NCI-H1105 treated with DMSO at 0.1 percent for 48 hours (cell line): ENCODE measurements at regions not wholly inside any gene's neighbourhood (a gene's known extent, or its start where the extent isn't known, plus 50 kb on each side); places are given as distances from the start of the nearest gene placed in this dataset.

Experiments
- DNase-seq: peaks from one replicate; lab custom pipeline; 2025; lab: John Stamatoyannopoulos, UW

- no peak for DNase-seq
These were observed 166.6 kb upstream of the SOX4 start for GRCh38 chr6:21426841-21427490.

GRCh38 chr6:21429291-21429690, 164.3 kb upstream of the SOX4 start:
- no peak for DNase-seq

- DNase-seq = no peak
These were observed 162.0 kb upstream of the SOX4 start for GRCh38 chr6:21431526-21431925.

- no peak for DNase-seq
These were observed 156.9 kb upstream of the SOX4 start for GRCh38 chr6:21436625-21437024.

GRCh38 chr6:21437581-21437980, 156.0 kb upstream of the SOX4 start:
- no peak for DNase-seq

GRCh38 chr6:21438237-21438985, 155.1 kb upstream of the SOX4 start:
- DNase-seq = no peak

GRCh38 chr6:21438986-21439352, 154.6 kb upstream of the SOX4 start:
- DNase-seq = no peak

- no peak for DNase-seq
These were observed 152.2 kb upstream of the SOX4 start for GRCh38 chr6:21441386-21441785.

- DNase-seq = no peak
These were observed 150.7 kb upstream of the SOX4 start for GRCh38 chr6:21442874-21443273.

GRCh38 chr6:21444711-21445260, 148.8 kb upstream of the SOX4 start:
- no peak for DNase-seq

GRCh38 chr6:21447987-21448386, 145.6 kb upstream of the SOX4 start:
- no peak for DNase-seq

GRCh38 chr6:21448485-21449109, 145.0 kb upstream of the SOX4 start:
- DNase-seq = no peak

GRCh38 chr6:21450149-21450548, 143.4 kb upstream of the SOX4 start:
- DNase-seq = no peak

GRCh38 chr6:21450628-21451027, 142.9 kb upstream of the SOX4 start:
- no peak for DNase-seq

GRCh38 chr6:21451546-21452013, 142.0 kb upstream of the SOX4 start:
- DNase-seq = no peak

- no peak for DNase-seq
These were observed 139.3 kb upstream of the SOX4 start for GRCh38 chr6:21454262-21454661.

GRCh38 chr6:21455071-21455470, 138.5 kb upstream of the SOX4 start:
- no peak for DNase-seq

- DNase-seq = no peak
These were observed 135.9 kb upstream of the SOX4 start for GRCh38 chr6:21457647-21458046.

GRCh38 chr6:21459641-21460040, 133.9 kb upstream of the SOX4 start:
- DNase-seq = no peak

GRCh38 chr6:21461844-21462518, 131.6 kb upstream of the SOX4 start:
- no peak for DNase-seq

- no peak for DNase-seq
These were observed 131.1 kb upstream of the SOX4 start for GRCh38 chr6:21462519-21462852.

GRCh38 chr6:21467091-21467490, 126.5 kb upstream of the SOX4 start:
- no peak for DNase-seq

GRCh38 chr6:21468461-21468860, 125.1 kb upstream of the SOX4 start:
- no peak for DNase-seq
